NCI-H1105 (cell line): ENCODE measurements at regions not wholly inside any gene's neighbourhood (a gene's known extent, or its start where the extent isn't known, plus 50 kb on each side); places are given as distances from the start of the nearest gene placed in this dataset.

Experiments used
- DNase-seq: peaks from one replicate; lab custom pipeline; 2025; lab: John Stamatoyannopoulos, UW

- DNase-seq = no peak
Measured at GRCh38 chr12:77493302-77494168, 337.2 kb upstream of the NAV3 start.

DNA sequence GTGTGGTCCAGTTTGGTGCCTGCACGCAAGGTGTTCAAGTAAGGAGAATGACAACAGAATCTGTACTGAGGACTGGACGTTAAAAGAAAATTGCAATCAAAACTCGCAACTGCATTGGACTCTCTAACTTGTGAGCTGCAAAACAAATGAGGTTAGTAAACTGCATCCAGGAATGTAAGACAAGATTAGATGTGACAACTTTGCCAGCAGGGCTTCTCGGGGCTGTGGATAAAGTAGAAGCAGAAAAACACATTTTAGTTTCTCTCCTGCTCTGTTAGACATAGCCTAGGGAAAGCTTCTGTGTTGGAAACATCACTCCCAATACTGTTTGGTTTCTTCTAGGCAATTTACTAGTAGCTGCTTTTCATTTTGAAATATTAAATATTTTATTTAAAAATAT is 338.2 kb upstream of the NAV3 start:
- DNase-seq = no peak

- DNase-seq = no peak
Measured at GRCh38 chr12:77489331-77489970, 341.2 kb upstream of the NAV3 start.

DNA sequence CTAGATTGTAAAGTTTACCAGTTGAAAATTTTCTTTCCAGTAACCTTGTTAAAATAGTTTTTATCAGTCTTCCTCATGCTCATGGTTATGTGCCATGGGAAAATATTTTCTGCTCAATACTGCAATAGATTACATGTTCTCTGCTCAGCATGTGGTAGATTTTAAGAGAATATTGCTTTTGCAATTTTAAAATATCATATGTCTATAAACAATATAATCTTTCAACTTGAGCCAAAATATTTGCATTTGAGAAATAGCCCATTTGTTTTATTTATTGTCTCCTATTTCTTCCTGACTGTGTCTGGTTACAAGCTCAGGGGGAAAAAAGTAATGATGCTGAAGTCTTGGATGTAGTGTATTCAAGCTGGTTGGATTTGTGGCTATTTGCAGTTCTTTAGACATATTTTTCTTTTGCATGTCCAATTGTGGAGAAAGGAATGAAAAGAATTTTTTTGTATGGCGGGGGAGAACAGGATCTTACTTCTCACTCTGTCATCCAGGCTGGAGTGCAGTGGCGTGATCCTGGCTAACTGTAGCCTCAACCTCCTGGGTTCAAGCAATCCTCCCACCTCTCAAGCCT is 342.6 kb upstream of the NAV3 start:
- DNase-seq = no peak

- no peak for DNase-seq
Measured at GRCh38 chr12:77486872-77487271, 343.8 kb upstream of the NAV3 start.

DNA sequence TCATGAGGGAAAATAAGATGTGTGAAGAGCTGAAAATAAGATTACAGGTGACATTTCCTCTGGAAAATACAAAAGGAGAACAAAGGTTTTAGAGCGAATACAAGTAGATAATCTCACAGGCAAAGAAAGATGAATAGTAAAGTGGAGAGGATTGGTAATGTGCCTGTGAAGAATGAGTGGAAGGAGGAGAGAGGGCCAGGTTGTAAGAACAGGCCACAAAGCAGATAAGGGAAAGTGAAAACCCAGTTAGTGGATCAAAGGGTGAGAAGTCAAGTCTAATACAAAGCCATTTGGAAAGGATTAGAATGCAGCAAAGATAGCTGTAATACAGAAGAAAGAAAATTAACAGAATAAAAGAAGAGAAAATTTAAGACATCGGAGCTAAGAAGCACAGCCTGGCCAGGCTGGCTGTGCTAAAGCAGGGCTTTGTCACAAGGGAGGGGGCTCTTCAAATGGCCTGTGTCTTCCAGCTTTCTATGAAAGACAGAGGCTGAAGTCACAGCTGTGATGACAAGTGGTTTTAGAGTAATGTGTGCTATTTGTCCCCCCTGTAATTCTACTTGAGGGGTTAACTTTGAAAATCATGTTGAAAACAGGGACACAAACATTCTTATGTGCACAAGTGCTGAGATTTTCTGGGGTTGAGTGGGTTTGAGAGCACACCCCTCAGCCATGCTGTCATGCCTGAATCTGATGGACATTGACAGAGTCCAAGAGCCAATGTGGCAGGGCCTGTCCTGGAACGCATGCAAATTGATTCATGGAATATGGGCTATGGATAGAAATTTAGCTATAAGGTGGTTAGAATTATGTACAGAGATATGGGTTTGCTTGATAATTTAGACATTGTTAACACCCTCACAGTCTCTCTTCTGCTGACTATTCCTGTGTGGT is 344.5 kb upstream of the NAV3 start:
- DNase-seq = no peak

GRCh38 chr12:77481687-77482086 is 349.0 kb upstream of the NAV3 start:
- DNase-seq = no peak

GRCh38 chr12:77477907-77478533 is 352.7 kb upstream of the NAV3 start:
- no peak for DNase-seq

DNA sequence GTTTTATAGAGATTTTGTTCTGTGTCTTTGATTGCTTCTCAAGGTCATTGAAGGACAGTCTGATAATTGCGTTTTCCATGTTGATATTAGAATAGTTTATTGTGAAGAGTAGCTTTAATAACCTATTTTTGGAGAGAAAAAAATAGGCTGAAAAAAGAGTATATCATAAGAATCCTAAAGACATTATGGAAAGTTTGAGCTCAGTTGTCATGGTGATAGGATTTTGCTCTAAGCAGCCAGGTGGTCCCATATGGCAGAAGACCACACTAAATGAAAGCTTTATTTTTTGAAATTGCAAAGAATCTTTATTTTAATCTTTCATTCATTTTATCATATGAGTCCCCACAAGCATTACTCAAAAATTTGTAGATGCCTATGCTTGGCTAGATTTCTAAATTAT is 358.9 kb upstream of the NAV3 start:
- no peak for DNase-seq

- no peak for DNase-seq
Measured at GRCh38 chr12:77469578-77470333, 360.9 kb upstream of the NAV3 start.

GRCh38 chr12:77442633-77443032 is 377.3 kb upstream of the E2F7 start:
- DNase-seq = no peak

DNA sequence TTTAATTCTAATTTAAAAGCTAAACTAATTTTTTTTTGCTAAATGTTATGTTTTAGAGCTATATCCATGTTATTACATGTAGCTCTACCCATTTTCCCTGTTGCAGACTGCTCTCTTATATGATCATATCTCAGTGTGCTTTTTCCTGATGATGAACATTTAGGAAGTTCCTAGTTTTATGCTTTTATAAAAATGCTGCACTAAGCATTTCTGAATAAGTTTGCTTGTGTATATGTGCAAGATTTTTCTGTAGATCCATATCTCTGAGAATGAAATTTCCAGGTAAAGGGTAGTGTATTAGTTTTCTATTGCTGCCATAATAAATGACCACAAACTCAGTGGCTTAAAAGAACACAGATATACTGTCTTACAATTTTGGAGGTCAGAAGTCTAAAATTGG is 374.4 kb upstream of the E2F7 start:
- no peak for DNase-seq

DNA sequence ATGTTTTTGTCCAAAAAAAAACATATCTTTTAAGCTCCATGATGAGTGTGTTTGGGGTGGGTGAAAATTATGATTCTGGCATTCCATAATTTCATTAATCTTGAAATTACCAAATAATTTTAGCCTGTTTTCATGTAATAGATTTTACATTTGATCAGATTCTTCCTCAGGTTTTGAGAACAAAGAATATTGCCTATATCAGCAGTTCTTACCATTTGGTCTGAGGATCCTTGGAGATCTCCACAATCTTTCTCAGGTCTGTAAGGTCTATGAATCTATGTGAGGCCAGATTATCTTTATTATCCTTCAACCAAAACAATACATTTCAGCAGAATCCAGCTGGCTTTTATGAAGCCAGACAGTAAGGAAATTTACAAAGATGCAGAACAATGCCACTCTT is 373.3 kb upstream of the E2F7 start:
- DNase-seq = no peak

DNA sequence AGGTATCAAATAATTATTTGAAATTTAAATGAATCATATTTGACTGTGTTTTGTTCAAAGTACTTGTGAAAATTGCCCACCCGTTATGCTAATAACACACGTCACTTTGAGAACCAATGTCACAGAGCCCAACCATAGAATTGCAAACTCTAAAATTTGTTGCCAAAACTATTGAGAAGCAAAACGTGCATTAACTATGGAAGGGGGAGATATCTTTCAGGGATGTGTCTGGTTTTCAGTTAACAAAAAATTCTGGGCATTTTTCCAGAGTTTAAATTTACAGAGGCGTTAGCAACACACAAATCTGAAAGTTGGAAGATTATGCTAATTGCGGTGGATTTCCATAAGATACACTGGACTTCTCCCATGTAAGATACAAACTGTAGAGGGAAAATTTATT is 371.8 kb upstream of the E2F7 start:
- peak; percentile 17 for DNase-seq

- no peak for DNase-seq
Measured at GRCh38 chr12:77435446-77436091, 370.2 kb upstream of the E2F7 start.

DNA sequence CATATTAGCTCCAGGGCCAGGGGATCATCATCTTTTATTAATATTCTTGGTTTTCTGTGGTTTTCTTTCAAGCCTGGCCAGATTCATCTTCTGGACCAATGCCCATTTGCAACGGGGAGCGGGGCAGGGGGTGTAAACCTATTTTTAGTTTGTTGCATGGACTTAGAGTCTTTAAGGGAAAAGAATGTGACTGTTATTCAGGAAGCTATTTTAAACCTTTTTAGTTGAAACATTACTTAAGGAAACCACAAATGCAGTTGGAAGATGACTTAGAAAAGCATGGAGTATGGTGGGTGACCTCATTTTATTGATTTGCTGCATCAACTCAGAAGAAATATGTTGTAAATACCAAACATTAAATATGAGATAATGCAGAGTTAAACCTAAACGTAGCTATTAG is 368.4 kb upstream of the E2F7 start:
- DNase-seq = no peak

- DNase-seq = no peak
Measured at GRCh38 chr12:77429426-77429825, 364.1 kb upstream of the E2F7 start.

GRCh38 chr12:77421152-77421551 is 355.8 kb upstream of the E2F7 start:
- DNase-seq = no peak

GRCh38 chr12:77409551-77409950 is 344.2 kb upstream of the E2F7 start:
- no peak for DNase-seq

GRCh38 chr12:77407931-77408330 is 342.6 kb upstream of the E2F7 start:
- DNase-seq = no peak
